Nucleus accumbens (tissue), 56 donors: ENCODE measurements at regions not wholly inside any gene's neighbourhood (a gene's known extent, or its start where the extent isn't known, plus 50 kb on each side); places are given as distances from the start of the nearest gene placed in this dataset.

Experiments used
- DNase-seq, 56 donors: peaks; one replicate each; lab custom pipeline; 2025; lab: John Stamatoyannopoulos, UW

DNA sequence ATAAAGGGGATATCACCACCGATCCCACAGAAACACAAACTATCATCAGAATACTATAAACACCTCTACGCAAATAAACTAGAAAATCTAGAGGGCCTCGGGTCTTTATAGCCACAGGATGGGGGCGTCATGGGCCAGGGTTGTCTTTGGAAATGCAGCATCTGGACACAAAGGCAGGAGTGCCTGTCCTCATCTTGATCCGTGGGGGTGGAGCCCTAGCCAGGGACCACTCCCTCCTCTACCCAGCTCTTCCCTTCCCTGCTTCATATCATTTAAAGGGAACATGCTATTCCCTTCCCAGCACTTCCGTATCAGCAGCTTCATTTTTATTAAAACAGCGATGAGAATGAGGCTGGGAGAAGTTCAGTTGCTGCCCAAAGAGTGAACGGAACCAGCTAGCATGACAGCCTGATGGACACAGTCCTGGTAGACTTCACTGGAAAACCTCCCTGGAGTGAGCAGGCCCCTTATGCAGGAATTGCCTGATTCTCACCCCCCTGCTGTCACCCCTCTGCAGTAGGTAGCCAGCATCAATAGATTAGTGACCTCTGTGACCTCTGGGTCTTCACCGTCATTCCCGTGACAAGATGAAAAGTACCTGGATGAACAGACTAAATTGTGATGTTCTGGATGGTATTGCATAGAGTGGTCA lies 251.4 kb upstream of the RGS6 start:
- DNase-seq: no peak

DNA sequence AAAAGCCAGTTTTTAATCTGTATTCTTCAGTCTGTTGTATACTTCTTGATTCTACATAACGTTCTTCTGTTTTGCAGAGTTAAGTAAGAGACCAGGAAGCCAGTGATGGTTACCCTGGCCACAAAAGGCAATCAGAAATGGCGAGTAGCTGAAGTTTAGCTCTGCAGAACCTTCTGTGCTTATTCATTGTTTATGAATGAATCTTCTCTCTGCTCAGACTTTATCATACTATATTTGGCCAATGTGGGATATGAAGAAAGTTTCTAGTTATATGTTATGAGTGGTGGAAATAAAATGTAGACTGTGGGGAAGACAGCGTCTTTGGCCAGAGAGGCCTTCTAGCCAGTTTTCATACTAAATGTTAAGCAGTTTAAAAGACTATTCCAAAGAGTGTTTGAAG lies 249.9 kb upstream of the RGS6 start:
- DNase-seq: no peak

DNA sequence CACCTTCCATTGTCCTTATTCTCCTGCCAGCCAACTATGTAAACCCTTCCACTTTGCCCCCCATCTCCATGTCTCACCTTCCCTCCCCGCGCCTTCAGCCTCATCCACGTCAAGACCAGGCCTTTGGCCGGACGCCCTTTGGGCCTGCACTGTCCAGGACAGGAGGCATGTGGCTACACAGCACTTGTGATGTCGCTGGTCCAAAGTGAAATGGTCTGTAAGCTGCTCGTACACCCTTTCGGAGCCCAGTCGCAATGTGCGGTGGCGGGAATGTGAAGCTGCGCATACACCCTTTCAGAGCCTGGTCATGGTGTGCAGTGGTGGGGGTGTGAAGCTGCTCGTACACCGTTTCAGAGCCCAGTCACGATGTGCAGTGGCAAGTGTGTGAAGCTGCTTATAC lies 247.9 kb upstream of the RGS6 start:
- no peak for DNase-seq

DNA sequence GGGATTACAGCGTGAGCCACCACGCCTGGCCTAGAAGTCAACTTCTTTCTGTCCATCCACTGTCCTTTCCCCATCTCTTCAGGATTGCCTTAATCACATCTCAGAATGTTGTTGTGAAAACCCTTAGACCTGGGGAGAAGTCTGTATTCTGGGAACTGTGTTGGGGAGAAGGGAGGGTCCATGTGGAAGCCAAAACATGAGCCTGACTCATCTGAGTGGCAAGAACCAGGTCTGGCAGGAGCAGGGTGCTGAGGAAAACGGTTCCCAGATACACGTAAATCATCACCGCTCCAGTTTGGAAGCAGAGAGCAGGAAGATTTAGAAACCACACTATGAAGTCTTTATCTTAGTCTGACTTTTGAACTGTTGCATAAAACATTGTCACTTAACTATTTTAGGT lies 245.6 kb upstream of the RGS6 start:
- DNase-seq: no peak

DNA sequence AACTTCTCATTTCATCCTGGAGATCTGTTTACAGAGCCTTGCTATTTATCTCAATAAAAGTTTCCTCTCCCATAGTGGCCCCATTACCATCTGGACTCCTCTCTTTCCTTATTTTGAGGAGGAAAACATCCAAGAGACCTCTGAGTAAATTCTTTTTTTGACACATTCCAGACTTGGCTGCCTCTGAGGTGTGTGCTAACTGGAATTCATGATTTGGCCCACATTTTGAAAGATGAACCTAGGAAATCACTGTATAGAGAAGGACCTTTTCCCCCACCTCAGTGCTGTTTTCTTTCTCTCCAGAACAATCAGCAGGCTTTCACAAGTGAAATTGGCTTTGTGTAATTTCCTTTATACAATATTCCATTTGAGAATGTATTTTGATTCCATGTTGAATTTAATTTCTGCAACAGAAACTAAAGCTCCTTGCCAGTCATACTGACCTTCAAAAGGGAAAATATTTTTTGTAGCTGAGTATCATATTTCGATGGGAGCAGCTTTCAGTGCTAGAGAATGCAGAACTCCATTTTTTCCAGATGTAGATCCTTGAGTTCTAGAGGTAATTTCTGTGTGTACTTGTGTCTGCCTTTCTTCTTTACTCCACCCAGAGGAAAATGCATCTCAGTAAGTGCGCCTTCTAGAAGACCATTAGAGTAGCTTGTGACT lies 244.9 kb upstream of the RGS6 start:
- DNase-seq: no peak

DNA sequence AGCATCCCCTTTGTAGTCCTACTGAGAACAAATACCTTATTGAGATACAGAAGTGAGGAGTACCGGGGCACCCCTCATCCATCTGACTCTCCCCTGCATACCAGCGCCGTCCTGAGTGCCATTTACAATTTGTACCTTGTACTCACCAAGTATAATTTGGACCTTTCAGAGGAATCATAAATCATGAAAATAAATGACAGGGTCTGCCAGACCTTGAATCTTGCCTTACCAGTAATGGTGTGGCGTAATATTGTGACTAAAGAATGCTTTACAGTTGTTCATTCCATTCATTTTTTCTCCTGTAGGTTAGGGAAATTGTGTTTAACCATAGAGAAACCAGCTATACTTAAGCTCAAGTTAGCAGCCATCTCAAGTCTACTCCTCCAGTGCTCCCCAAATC lies 243.7 kb upstream of the RGS6 start:
- DNase-seq: no peak

DNA sequence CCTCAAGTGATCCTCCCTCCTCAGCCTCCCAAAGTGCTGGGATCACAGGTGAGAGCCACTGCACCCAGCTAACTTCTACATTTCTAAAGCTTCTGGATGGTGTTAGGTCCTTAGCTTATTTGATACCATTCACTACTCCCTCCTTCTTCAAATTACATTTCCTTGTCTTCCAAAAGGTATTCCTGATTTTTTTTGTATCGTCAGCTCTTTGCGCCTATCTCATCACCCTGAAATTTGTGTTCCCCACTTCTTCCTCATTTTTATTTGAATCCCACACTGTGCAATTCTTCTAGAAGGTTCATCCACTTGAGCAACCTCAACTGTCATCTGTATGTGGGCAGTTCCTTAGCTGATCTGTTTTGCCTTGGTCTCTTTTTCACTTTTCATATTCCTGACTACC lies 241.8 kb upstream of the RGS6 start:
- no peak for DNase-seq

DNA sequence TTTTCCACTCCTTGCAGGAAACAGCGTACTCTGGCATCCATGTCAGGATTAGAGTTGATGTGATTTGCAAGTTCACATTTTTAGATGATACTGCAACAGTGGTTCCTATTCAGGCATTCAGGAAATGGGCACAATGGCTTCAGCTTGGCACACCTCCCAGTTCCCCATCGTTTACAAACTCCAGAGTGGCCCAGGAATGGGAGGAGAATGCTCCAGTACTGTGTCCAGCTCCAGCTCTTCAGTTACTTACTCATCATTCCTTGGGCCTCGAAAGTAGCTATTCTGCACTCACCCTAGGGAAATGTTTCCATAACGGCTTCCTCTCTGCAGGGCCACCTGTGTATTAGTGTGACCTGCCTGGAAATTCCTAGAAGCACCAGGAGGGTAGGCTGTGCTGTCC lies 239.7 kb upstream of the RGS6 start:
- DNase-seq: peak in 40 of 56 donors; percentile 6 to 79 (median 31)

DNA sequence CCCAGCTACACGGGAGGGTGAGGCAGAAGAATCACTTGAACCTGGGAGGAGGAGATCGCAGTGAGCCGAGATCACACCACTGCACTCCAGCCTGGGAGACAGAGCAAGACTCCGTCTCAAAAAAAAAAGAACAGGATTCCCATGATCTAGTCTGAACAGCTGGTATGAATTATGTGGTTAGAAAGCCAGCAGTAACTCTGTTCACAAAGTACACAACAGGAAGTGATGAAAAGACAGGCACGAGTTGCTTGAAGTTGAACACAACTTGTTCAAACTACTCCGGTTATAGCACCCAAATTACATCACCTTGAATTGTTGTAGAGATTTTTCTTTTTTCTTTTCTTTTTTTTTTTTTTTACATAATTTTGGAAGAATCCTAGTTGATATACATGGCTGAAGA lies 238.8 kb upstream of the RGS6 start:
- DNase-seq: no peak

DNA sequence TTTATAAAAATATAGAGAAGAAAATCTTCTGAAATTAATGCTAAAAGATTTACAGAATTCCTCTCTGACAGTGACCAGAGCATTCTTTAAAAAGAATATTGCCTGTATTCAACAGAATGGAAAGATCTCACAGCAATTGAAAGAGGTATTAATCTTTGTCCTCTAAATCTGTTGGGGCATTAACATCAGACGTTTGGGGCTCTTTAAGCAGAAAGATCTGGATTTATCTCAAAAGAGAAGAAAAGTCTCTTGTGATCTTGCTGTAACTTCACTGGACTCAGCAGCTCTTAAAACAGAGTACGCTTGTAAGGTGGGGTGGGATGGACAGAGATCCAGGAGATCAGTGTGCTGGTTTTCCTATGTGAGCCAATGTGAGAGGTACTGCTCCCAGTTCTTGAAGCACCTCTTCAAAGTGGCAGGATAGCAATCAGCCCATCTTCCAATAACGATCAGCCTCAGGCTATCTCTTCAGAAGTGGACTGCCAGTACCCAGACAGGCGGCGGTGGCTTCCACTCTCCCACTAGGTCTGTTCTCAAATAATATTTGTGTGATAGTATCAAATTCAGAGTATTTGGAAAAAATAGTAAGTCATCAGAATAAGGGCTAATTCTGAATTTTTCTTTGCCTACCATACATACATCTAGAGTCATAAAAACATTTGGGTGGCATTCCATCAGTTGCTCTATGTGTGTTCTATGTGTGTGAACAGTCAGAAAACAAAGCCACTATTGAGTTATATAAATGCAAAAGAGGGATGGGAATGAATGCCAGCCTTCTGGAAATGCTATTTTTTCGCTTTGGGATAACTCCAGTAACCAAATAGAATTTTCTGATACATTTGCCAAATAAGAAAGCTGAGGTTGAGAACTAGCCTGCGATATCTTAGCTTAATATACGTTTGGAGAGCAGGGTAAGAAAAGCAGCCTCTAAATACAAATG lies 237.4 kb upstream of the RGS6 start:
- peak in 1 of 56 donors; percentile 16 for DNase-seq

DNA sequence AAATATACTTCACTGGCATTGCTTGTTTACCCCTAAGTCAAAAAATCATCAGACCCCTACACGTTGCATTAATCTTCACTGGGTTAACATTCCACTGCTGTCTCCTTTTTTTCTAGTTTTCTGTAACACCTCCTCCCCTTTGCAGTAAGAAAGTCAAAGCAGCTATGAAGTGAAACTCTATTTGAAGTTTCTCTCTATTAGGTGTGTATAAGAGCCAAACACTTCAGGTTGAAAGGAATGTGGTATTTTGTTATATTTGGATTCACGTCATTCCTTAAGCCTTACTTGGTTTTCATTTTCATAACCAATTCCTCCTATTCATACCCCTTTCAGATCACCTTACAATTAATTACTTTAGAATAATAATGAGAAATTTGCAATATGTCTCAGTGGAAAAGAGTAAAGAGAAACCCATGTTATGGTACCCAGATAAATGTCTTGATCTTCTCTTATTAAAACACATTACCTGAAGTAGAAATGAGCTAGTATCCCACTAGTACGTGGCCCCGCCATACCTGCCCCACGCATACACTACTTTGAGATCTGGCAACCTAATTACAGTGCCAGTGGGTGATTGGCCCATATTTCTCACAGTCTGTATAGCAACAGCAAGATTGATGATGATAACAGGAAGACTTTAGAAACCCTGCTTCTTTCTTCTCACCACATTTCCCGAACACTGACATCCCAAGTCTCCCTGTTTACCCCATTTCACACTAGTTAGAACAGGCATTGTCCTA lies 236.4 kb upstream of the RGS6 start:
- DNase-seq: no peak

DNA sequence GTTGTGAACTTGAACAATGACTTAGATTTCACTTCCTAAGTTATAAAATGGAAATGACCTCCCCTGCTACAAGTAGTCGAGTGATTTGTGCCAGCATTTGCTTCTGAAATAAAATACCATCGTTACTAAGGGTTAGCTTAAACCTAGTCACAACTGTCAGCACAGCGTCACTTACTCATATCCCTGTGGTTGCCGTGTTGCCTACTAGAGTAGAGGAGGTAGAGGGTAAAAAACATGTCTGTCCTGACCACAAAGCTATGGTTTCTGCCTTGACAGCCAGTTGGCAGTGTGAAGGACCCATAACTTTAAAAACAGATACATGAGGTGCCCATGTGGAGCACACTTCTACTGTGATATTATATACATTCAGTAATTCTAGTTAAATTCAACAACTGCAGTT lies 234.2 kb upstream of the RGS6 start:
- DNase-seq: no peak

DNA sequence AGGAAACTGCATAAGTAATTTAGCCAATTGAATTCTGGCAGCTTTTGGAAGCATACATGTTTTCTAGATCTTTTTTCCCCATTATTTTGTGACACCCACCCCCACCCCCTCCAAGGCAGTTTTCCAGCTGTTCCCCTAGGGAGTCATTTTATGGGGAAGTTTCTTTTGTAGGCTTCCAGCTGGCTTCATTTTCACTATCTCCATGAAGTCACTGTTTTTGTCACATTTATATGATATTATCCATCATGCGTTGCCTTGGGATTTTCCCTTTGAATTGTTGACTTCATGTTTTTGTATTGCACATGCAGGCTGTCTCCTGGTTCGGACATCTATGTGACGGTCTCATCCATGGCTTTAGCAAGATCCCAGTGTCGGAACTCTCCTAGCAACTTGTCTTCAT lies 233.6 kb upstream of the RGS6 start:
- DNase-seq: no peak

DNA sequence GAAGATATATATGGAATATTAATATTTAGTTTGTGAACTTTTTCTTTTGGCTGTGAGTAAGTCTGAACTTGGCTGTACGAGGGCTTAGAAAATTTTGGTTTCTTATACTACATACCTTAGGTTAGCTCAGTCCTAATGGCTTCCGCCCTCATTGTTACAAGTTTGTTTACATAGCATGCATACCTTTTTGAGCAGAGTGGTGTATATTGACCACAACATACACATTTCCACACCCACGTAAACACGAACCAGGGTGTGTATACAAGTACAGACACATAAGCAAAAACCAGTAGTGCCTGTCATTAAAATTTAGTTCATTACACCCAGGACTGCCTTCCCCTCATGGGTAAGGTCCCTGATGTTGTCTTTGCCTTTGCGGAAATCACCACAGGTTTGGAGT lies 230.2 kb upstream of the RGS6 start:
- no peak for DNase-seq

DNA sequence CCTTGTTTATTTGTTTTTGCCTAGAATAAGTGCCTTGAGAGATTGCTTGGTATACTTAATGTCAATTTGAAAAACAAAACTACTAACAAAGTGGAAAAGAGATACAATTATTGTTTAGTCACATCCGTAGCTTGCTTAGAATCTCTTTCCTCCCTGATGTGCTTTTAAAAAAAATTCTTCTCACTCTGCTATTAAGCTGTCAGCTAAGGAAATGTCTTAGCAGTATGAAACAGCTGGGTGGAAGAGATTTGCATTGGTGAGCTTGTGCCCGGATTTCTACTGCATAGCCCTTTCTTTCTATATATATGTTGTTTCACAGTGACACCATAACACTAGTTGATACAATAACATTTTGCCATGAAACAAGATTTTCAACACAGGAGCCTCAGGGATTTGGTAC lies 229.4 kb upstream of the RGS6 start:
- DNase-seq: no peak

DNA sequence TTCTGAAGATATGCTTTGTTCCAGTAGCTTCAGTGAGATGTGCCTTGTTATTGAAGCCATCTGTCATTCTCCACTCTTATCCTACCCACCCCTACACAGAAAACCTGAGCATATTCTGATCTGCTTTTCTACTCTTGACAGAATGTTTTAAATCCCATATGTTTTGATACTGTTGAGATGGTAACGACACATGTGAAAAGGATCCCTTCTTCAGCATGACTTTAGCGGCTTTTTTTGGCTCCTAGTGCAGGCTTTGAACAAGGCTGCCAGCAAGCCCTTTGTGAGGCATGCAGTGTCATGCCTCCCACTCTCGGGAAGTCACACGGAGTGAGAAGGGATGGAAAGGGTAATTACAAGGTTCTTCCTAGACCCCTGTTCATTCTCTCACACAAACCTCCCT lies 228.8 kb upstream of the RGS6 start:
- peak in 26 of 56 donors; percentile 13 to 74 (median 40) for DNase-seq

DNA sequence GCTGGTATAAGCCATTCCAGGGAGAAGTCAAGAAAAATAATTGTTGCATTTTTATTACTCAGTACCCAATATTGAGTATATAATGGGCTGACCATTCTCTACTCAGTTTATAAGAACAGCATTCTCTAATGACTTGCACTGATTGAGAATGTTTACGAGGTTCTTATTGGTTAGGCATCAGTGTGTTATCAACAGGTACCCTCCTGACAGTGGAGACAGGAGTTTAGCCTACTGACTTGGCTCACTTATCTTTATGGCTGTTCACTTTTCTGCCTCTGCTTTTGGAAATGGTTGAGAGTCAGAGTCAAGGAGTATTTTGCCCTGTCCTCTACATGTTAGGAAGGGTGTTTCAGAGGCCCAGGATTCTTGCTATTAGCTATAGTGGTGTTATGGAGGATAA lies 228.0 kb upstream of the RGS6 start:
- no peak for DNase-seq

DNA sequence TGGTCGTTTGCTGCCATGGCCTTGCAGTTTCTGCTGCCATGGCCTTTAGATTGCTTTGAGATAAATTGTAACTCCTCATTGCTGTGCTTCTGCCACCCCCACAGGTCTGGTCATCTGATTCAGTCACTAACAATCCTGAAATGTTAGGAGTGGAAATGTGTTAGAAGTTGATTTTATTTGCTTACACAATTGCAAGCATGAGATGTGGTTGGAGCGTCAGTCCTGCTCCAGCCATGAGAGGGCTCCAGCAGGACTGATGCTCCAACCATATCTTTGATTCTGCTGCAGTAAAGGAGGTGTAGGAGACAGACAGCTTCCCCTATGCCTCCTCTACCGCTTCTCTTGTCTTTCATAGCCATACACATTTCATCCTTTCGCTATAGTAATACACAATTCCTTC lies 226.8 kb upstream of the RGS6 start:
- no peak for DNase-seq

DNA sequence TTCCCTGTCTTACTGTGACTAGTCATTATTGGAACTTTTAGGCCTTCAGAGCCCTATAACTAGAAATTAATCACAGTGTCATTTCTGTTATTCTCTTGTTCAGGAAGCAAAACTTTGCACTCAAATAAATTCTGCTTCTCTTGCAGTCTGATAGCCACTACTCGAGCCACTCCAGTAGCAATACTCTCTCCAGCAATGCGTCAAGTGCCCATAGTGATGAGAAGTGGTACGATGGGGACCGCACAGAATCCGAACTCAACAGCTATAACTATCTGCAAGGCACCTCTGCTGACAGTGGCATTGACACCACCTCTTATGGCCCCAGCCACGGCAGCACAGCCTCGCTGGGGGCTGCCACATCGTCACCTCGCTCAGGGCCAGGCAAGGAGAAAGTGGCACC lies 223.2 kb upstream of the RGS6 start:
- DNase-seq: no peak

DNA sequence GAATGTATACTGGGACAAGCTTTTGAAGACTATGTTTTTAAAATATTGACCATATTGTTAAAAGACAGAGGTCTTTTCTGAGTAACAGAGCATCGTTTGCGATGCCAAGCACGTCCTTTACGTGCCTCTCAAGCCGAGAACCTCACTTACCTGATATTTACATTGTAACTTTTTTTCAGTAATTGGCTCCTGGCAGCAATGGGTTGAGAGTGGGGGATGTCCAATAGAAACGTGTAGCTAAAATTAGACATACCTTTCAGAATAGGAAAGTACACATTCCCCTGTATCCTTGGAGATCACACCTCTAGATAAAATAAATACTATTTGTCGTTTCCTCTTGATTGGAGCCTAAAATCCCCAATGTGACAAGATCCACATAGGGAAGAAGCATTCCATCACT lies 222.2 kb upstream of the RGS6 start:
- DNase-seq: no peak

DNA sequence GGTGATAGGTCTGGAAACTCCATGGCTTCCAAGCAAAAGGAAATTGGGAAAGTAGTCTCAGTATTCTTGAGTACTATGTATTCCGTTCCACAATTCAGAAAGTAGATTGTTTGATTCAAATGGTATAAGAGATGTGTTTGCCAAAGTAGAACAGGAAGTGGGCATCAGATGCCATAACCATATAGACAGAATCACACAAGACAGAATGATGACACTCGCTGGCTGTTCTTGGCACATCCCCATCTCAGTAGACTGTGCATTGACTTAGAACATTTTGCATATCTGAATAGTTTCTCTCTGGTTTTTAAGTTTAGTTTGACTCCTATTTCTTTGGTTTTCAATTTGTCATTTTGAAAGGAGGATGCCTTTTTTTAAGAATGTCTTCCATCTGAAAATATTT lies 221.1 kb upstream of the RGS6 start:
- no peak for DNase-seq
